Activated naive CD8-positive, alpha-beta T cell treated with anti-CD3 and anti-CD28 coated beads, Interleukin-2, amount 50 U/mL, for 24 hours (primary cell): ENCODE measurements at regions not wholly inside any gene's neighbourhood (a gene's known extent, or its start where the extent isn't known, plus 50 kb on each side); places are given as distances from the start of the nearest gene placed in this dataset.
"Not testable (repeated sequence)": the region's sequence is repeated elsewhere in the genome, so short reads cannot be mapped to it uniquely, and the experiment has no call there.

Source experiments
- ATAC-seq: fragments of 150-1000 bp; cut with Tn5 transposase; one replicate; pipeline ENCODE4 v1.10.0; 2021
- DNase-seq: peaks from one replicate; pipeline ENCODE4 v3.0.0; 2021
- H3K27ac Mint-ChIP-seq: one replicate; pipeline ENCODE4 v1.8.0; 2021; ENCODE audit warnings: mild to moderate bottlenecking, mixed read lengths
- H3K27me3 Mint-ChIP-seq: one replicate; pipeline ENCODE4 v1.8.0; 2021; ENCODE audit warnings: mixed read lengths
- H3K36me3 Mint-ChIP-seq: one replicate; pipeline ENCODE4 v1.8.0; 2021; ENCODE audit warnings: low read depth, mixed read lengths
- H3K4me1 Mint-ChIP-seq: one replicate; pipeline ENCODE4 v1.8.0; 2021; ENCODE audit warnings: mixed read lengths
- H3K4me3 Mint-ChIP-seq: one replicate; pipeline ENCODE4 v1.8.0; 2021; ENCODE audit warnings: mild to moderate bottlenecking, moderate library complexity, mixed read lengths
- H3K9me3 Mint-ChIP-seq: one replicate; pipeline ENCODE4 v1.8.0; 2021; ENCODE audit warnings: mixed read lengths

GRCh38 chr2:167563885-167564619 is 675.8 kb downstream of the XIRP2 start:
- ATAC-seq, H3K9me3 Mint-ChIP-seq, H3K36me3 Mint-ChIP-seq, H3K4me3 Mint-ChIP-seq, DNase-seq, H3K27ac Mint-ChIP-seq, H3K4me1 Mint-ChIP-seq, H3K27me3 Mint-ChIP-seq: not testable (repeated sequence)

GRCh38 chr2:167558272-167558991 is 670.2 kb downstream of the XIRP2 start:
- DNase-seq, H3K4me1 Mint-ChIP-seq, H3K36me3 Mint-ChIP-seq, H3K27ac Mint-ChIP-seq, ATAC-seq, H3K4me3 Mint-ChIP-seq, H3K9me3 Mint-ChIP-seq, H3K27me3 Mint-ChIP-seq: not testable (repeated sequence)

- DNase-seq: no peak
- Mint-ChIP-seq H3K9me3 (peaks cover 5% of the 10 kb centered on the region), H3K36me3 (peaks cover 1% of the 10 kb centered on the region), H3K27me3 (peaks cover 2% of the 10 kb centered on the region), H3K4me1 (no peaks in the 10 kb centered on the region), H3K4me3 (no peak overlapping the region), H3K27ac (no peak overlapping the region)
- no peak for ATAC-seq
These were observed 666.9 kb downstream of the XIRP2 start for GRCh38 chr2:167555098-167555720.

- Mint-ChIP-seq H3K36me3 (no peaks in the 10 kb centered on the region), H3K4me3 (no peak overlapping the region), H3K27me3 (peaks cover 2% of the 10 kb centered on the region), H3K9me3 (peaks cover 5% of the 10 kb centered on the region), H3K4me1 (no peaks in the 10 kb centered on the region), H3K27ac (no peak overlapping the region)
- no peak for DNase-seq
- ATAC-seq: no peak
These were observed 665.4 kb downstream of the XIRP2 start for GRCh38 chr2:167553635-167554034.

GRCh38 chr2:167551416-167551815 is 663.1 kb downstream of the XIRP2 start:
- DNase-seq (no peak), ATAC-seq (no peak)
- peaks cover 5% of the 10 kb centered on the region for H3K27me3 Mint-ChIP-seq
- H3K9me3 Mint-ChIP-seq: no peaks in the 10 kb centered on the region
- H3K27ac Mint-ChIP-seq: no peak overlapping the region
- H3K4me3 Mint-ChIP-seq: no peak overlapping the region
- H3K4me1 Mint-ChIP-seq: no peaks in the 10 kb centered on the region
- H3K36me3 Mint-ChIP-seq: no peaks in the 10 kb centered on the region

GRCh38 chr2:167550448-167550847 is 662.2 kb downstream of the XIRP2 start:
- DNase-seq (no peak), ATAC-seq (no peak)
- Mint-ChIP-seq H3K9me3 (no peaks in the 10 kb centered on the region), H3K4me1 (no peaks in the 10 kb centered on the region), H3K27me3 (peaks cover 3% of the 10 kb centered on the region), H3K4me3 (no peak overlapping the region), H3K27ac (no peak overlapping the region), H3K36me3 (no peaks in the 10 kb centered on the region)

GRCh38 chr2:167548396-167548795 is 660.1 kb downstream of the XIRP2 start:
- Mint-ChIP-seq H3K9me3 (no peaks in the 10 kb centered on the region), H3K27ac (no peak overlapping the region), H3K4me1 (no peaks in the 10 kb centered on the region), H3K36me3 (no peaks in the 10 kb centered on the region), H3K4me3 (no peak overlapping the region), H3K27me3 (peaks cover 3% of the 10 kb centered on the region)
- DNase-seq (no peak), ATAC-seq (no peak)

- Mint-ChIP-seq H3K4me3 (no peak overlapping the region), H3K27me3 (peaks cover 3% of the 10 kb centered on the region), H3K27ac (no peak overlapping the region), H3K36me3 (no peaks in the 10 kb centered on the region), H3K4me1 (no peaks in the 10 kb centered on the region), H3K9me3 (no peaks in the 10 kb centered on the region)
- DNase-seq (no peak), ATAC-seq (no peak)
These were observed 656.3 kb downstream of the XIRP2 start for GRCh38 chr2:167544602-167545001.

- DNase-seq: no peak
- H3K9me3 Mint-ChIP-seq: no peaks in the 10 kb centered on the region
- H3K4me1 Mint-ChIP-seq: no peaks in the 10 kb centered on the region
- no peak for ATAC-seq
- H3K27ac Mint-ChIP-seq: no peak overlapping the region
- no peak overlapping the region for H3K4me3 Mint-ChIP-seq
- H3K27me3 Mint-ChIP-seq: peaks cover 3% of the 10 kb centered on the region
- H3K36me3 Mint-ChIP-seq: no peaks in the 10 kb centered on the region
These were observed 655.4 kb downstream of the XIRP2 start for GRCh38 chr2:167543721-167544120.

- DNase-seq: no peak
- Mint-ChIP-seq H3K4me3 (no peak overlapping the region), H3K9me3 (no peaks in the 10 kb centered on the region), H3K27ac (no peak overlapping the region), H3K27me3 (no peaks in the 10 kb centered on the region), H3K4me1 (no peaks in the 10 kb centered on the region), H3K36me3 (no peaks in the 10 kb centered on the region)
- no peak for ATAC-seq
These were observed 649.5 kb downstream of the XIRP2 start for GRCh38 chr2:167537743-167538142.

- Mint-ChIP-seq H3K4me1 (no peaks in the 10 kb centered on the region), H3K36me3 (no peaks in the 10 kb centered on the region), H3K27me3 (no peaks in the 10 kb centered on the region), H3K9me3 (no peaks in the 10 kb centered on the region), H3K27ac (no peak overlapping the region), H3K4me3 (no peak overlapping the region)
- DNase-seq (no peak), ATAC-seq (no peak)
These were observed 646.2 kb downstream of the XIRP2 start for GRCh38 chr2:167534443-167534842.

- Mint-ChIP-seq H3K27me3 (no peaks in the 10 kb centered on the region), H3K27ac (no peak overlapping the region), H3K36me3 (no peaks in the 10 kb centered on the region), H3K4me1 (no peaks in the 10 kb centered on the region), H3K4me3 (no peak overlapping the region), H3K9me3 (no peaks in the 10 kb centered on the region)
- no peak for ATAC-seq
- no peak for DNase-seq
These were observed 636.5 kb downstream of the XIRP2 start for GRCh38 chr2:167524786-167525185.

- DNase-seq (no peak), ATAC-seq (no peak)
- no peaks in the 10 kb centered on the region for H3K4me1 Mint-ChIP-seq
- H3K27ac Mint-ChIP-seq: no peak overlapping the region
- H3K4me3 Mint-ChIP-seq: no peak overlapping the region
- H3K36me3 Mint-ChIP-seq: no peaks in the 10 kb centered on the region
- no peaks in the 10 kb centered on the region for H3K9me3 Mint-ChIP-seq
- no peaks in the 10 kb centered on the region for H3K27me3 Mint-ChIP-seq
These were observed 621.9 kb downstream of the XIRP2 start for GRCh38 chr2:167510071-167510759.

GRCh38 chr2:167509586-167509985 is 621.3 kb downstream of the XIRP2 start:
- H3K27ac Mint-ChIP-seq: no peak overlapping the region
- H3K4me1 Mint-ChIP-seq: no peaks in the 10 kb centered on the region
- DNase-seq: no peak
- ATAC-seq: no peak
- no peaks in the 10 kb centered on the region for H3K9me3 Mint-ChIP-seq
- H3K27me3 Mint-ChIP-seq: no peaks in the 10 kb centered on the region
- no peak overlapping the region for H3K4me3 Mint-ChIP-seq
- H3K36me3 Mint-ChIP-seq: no peaks in the 10 kb centered on the region

GRCh38 chr2:167508709-167509108 is 620.4 kb downstream of the XIRP2 start:
- Mint-ChIP-seq H3K4me3 (no peak overlapping the region), H3K4me1 (no peaks in the 10 kb centered on the region), H3K27me3 (no peaks in the 10 kb centered on the region), H3K9me3 (no peaks in the 10 kb centered on the region), H3K27ac (no peak overlapping the region), H3K36me3 (no peaks in the 10 kb centered on the region)
- no peak for DNase-seq
- no peak for ATAC-seq
